CD4-positive, alpha-beta T cell treated with Interleukin-4 for 4 hours (primary cell): ENCODE measurements at regions not wholly inside any gene's neighbourhood (a gene's known extent, or its start where the extent isn't known, plus 50 kb on each side); places are given as distances from the start of the nearest gene placed in this dataset.
"Not testable (repeated sequence)": the region's sequence is repeated elsewhere in the genome, so short reads cannot be mapped to it uniquely, and the experiment has no call there.

Source experiments
- DNase-seq: peaks from one replicate; pipeline ENCODE4 v3.0.0-alpha.2; 2020

DNA sequence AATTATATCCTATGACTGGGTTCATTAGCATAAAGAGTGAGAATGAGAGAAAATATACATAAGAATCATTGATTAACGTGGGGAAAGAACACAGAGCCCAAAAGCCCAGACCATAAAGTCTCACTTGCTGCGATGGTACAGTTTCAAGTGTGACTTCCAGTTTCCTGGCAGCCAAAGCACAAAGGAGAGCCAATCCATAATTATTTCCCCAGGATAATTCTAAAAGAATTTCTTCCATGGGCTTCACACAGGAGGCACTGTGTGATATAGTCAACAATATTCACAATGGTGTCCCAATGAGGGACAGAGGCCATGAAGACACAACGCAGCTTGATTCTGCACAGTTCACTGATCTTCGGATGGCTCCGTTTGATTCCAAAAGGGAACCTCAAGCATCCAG is 321.6 kb downstream of the PLPP3 start:
- DNase-seq: no peak

GRCh38 chr1:56256153-56257000 is 323.0 kb downstream of the PLPP3 start:
- DNase-seq: no peak

- DNase-seq: no peak
These were observed 323.7 kb downstream of the PLPP3 start for GRCh38 chr1:56255516-56256152.

DNA sequence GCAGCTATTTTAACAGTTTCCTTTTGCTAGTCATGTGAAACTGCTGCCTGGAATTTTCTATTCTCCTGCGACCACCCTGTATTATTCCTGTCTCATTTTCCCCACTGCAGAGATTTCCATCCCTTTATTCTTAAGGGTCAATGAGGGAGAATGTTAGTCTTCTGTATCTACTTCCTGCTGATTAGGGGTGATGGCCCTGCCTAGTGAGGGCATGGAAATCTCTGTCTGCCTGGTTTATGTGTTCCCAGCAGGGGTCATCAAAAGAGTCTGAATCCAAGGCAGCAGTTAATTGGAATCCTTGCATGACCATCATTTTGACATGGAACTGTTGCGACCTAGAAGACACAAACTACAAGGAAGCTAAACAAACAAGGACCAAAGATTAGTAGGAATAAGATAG is 325.2 kb downstream of the PLPP3 start:
- no peak for DNase-seq

DNA sequence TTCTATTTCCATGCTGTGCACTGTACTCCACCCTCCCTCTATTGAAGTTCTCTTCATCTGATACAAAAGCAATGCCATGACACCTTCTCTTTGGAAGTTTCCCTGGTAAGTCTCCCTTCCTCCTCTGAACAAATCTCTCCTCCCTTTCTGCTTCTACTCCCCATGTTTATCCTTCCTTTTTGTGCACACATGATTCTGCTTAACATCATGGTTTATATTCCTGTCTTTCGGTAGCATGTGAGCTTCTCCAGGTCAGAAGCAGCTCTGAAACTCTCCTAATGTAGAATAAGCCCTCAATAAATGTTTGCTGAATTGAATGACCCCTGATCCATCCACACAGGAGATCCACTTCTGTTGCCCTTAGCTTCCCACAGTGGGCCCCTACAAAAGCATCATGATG is 328.6 kb downstream of the PLPP3 start:
- no peak for DNase-seq

DNA sequence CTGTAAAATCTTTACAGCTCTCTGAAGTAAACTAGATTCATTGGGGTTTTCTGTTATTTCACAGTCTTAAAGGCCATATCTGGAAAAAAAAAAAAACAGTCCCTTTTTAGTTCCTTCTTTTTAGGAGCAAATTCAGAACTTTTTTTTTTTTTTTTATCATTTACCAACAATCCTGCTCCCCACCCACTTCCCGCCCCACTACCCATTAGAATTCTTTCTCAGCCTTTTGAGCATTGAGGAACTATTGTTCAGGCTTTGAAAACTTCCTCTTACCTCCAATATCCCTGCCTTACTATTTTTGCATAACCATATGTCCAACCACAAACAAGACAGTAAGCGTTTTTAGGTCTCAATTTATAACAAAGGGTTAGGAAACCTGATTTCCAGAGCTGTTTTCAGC is 330.1 kb downstream of the PLPP3 start:
- DNase-seq: no peak

DNA sequence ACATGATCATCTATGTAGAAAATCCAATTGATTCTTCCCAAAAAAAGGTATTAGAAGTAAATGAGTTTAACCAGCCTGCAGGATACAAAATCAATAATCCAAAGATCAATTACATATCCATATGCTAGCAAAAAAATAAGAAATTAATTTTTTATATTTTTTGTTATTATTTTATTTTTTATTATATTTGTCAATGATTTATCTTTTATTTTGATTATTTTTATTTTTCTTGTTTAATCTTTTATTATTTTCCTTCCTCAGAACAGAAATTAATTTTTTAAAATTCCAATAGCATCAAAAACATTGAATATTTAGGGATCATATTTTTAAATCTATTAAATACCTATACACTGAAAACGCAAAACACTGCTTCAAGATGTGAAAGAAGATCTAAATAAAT is 331.2 kb downstream of the PLPP3 start:
- DNase-seq: no peak

GRCh38 chr1:56246726-56247125 is 332.6 kb downstream of the PLPP3 start:
- not testable (repeated sequence) for DNase-seq

GRCh38 chr1:56240400-56240799 is 339.0 kb downstream of the PLPP3 start:
- no peak for DNase-seq

GRCh38 chr1:56237491-56238064 is 341.8 kb downstream of the PLPP3 start:
- DNase-seq: no peak

DNA sequence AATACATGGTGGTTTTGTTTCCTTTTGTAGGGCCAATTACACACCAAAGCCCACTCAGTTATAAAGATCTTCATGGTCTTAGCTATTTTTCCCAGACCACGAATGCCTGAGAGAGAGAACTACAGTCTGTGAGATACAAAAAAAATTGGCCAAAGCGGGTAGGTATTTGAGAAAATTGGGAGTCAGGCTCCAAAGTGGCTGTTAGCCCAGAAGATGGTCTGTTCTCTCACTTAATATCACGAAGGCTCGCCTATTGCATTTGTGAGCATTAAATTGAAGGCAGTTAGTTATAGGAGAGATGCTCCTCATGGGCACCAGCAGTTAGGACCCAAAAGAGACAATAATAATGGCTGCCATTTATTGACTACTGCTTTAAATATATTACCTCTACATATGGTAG is 342.7 kb downstream of the PLPP3 start:
- DNase-seq: no peak

GRCh38 chr1:56235909-56236510 is 343.4 kb downstream of the PLPP3 start:
- no peak for DNase-seq

DNA sequence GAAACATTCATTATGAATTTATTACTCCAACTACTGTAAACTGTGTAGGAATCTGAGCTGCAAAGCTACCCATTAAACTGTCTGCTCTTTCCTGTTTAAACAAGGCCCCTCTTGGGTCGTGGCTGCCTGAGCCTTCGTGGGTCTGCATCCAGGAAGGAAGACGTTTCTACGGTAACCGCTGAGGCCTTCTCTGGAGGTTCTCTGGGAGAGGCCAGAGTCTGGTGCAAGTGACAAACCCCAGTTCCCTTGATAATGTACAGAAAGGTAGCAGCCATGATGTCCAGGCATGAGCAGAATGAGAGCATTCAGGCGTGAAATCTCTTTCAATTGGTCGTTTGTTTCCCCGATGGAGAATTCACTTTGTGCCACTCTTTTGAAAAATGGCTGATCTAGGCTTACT is 350.2 kb downstream of the PLPP3 start:
- no peak for DNase-seq

DNA sequence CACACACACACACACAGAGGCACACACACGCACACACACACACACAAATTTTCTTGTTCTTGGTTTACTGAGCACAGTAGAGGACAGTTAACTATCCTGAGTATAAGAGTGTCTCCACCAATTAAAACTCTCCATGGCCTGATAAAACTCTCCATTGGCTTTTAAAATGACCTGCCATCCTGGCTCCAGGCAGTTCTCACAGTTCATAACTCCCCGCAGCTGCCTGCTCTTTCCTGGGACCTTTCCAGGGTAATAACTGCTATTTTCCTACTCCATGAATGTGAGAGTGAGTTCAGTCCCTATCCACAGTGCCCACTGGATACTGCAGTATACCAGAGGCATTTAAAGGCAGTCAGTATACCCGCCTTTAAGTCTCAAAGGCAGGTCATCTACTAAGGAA is 351.5 kb downstream of the PLPP3 start:
- DNase-seq: no peak

- no peak for DNase-seq
These were observed 352.0 kb downstream of the PLPP3 start for GRCh38 chr1:56227401-56227800.

DNA sequence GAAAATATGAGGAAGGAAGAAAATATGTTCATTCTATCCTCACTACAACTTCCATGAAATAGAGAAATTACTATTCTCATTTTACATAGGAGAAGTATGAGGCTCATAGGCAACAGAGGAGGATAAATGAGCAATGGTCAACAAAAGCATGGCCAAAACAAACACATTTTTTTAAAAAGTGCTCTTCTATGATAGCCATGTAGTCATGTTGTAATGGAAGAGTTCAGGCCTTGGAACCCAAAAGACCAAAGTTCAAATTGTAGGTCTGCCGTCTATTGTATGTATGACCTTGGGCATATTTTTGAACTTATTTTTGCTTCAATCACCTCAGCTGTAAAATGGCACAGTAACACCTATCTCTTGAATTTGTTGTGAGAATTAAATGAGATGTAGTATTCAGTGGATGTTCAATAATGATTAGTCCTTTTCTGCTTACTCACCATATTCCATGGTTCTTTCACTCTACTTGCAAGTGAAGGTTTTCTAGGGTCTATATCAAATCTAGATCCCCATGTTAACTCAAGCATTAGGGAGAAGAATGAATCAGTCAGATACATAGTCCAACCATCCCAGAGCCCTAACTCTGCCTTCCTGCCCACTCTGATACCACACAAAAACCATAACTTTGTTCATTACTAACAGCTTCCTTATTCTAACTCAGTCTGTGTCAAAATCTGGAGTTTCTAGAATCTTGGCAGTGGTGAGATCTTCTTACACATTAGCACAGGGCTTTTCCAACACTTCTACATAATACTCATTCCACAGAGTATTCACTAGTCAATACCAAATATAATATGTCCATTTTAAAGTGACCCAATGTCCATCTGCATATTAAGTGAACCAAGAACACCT is 353.2 kb downstream of the PLPP3 start:
- no peak for DNase-seq

DNA sequence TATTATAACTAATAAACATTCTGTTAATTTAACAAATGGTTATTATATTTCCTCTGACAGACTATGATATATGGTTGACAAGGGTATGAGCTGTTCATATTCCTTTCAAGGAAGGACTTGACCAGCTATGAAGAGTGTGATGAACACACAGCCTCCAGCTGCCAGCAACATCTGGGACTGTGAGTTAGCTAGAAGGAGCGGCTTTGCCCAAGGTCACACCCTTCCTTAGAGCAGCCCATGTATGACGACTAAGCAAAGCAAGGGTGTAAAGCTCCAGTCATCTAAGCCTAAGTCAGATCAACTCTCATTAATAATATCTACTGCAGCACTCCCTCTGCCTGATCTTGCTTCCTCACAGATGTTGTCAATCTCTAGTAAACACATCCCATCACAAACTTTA is 355.4 kb downstream of the PLPP3 start:
- DNase-seq: no peak

DNA sequence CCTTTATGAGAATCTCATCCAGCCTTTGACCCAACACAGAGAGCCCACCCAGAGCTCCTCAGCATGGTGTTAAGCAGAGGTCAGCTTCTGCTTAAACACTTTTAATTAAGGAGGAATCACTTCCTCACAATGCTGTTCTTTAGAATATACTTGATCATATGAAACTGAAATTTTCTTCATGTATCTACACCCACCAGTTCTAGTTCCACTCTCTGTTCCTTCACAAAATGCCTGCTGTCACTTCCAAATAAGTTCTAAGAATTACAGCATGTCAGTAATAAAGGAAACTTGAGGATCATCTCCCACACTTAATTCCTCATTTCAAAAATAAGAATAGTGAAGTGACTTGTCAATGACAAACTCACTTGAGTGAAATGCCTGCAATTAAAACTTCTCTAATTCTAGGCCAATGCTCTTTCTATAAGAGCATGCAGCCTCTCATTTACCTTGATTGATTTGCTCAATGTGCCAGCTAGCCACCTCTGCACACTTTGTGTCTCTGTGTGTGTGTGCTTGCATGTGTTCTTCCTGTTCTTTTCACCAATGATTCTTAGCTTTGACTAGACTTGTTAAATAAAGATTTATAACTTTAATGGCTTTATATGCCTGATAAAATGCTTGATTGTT is 356.3 kb downstream of the PLPP3 start:
- no peak for DNase-seq

- DNase-seq: no peak
These were observed 359.3 kb downstream of the PLPP3 start for GRCh38 chr1:56220021-56220420.

- DNase-seq: no peak
These were observed 361.3 kb downstream of the PLPP3 start for GRCh38 chr1:56218023-56218422.

- DNase-seq: no peak
These were observed 363.1 kb downstream of the PLPP3 start for GRCh38 chr1:56216218-56216617.

- DNase-seq: no peak
These were observed 363.6 kb downstream of the PLPP3 start for GRCh38 chr1:56215771-56216170.
